ENCODE measurements at regions not wholly inside any gene's neighbourhood (a gene's known extent, or its start where the extent isn't known, plus 50 kb on each side); places are given as distances from the start of the nearest gene placed in this dataset.

GRCh38 chr11:69910519-69911309, 91.5 kb upstream of the FGF3 start:
- ATAC-seq (ENCODE audit: low read depth) (no peak), DNase-seq (no peak)
- Histone ChIP-seq H3K9me3 (ENCODE audit: control extremely low read depth in 1 of 3, control insufficient read depth in 2 of 3, insufficient read depth in 1 of 3, low read length in 2 of 3) (peaks cover 0 to 10% (median 0%) of the 10 kb centered on the region in 3 donors), H3K79me2 (ENCODE audit: control insufficient read depth, insufficient read depth, low read length) (no peaks in the 10 kb centered on the region), H3K27me3 (replicated peaks in 1 of 4; ENCODE audit: control extremely low read depth in 1 of 4, control insufficient read depth in 3 of 4, insufficient read depth in 4 of 4, low read length in 3 of 4) (peaks cover 0 to 27% (median 0%) of the 10 kb centered on the region in 4 experiments), H3K36me3 (replicated peaks in 1 of 2; ENCODE audit: control extremely low read depth in 1 of 2, control insufficient read depth in 1 of 2, extremely low read depth in 1 of 2, insufficient read depth in 2 of 2, low read length in 1 of 2) (no peaks in the 10 kb centered on the region), H4K20me1 (ENCODE audit: control insufficient read depth, insufficient read depth, low read length, poor library complexity, severe bottlenecking) (no peaks in the 10 kb centered on the region), H3K9ac (ENCODE audit: low read length) (no peak overlapping the region), H3K4me3 (ENCODE audit: control extremely low read depth in 1 of 5, extremely low read depth in 1 of 5, insufficient read depth in 1 of 5, low read depth in 2 of 5, low read length in 4 of 5) (no peak overlapping the region), H3K4me1 (ENCODE audit: control insufficient read depth in 2 of 2, insufficient read depth in 2 of 2, low read length in 2 of 2) (no peaks in the 10 kb centered on the region), H2AFZ (ENCODE audit: insufficient read depth, low read depth, low read length, poor library complexity, severe bottlenecking) (no peak overlapping the region), H3K27ac (ENCODE audit: low read length in 2 of 2) (no peak overlapping the region), H3K4me2 (replicated peaks; ENCODE audit: low read depth, low read length, poor library complexity, severe bottlenecking) (no peak overlapping the region)
- Mint-ChIP-seq H3K9me3 (ENCODE audit: insufficient read depth) (no peaks in the 10 kb centered on the region), H3K27me3 (peaks cover 35% of the 10 kb centered on the region), H3K4me3 (no peak overlapping the region), H3K4me1 (no peaks in the 10 kb centered on the region), H3K27ac (no peak overlapping the region)
- POLR2A ChIA-PET: no interaction called here
- CTCF ChIA-PET: interaction anchor here (0.6 to 1.7 kb wide), 7 partner anchors 8 to 560 kb away, joined by 3 to 9 read pairs (median 3); no protein-coding TSS in a partner anchor
- WGBS (ENCODE audit: insufficient coverage): 87% methylated on average over 15 of the region's 17 CpGs
- intact Hi-C loops (cut with micrococcal nuclease): loop anchor here (2.0 kb wide), 1 partner anchor 286 kb away; no protein-coding TSS in a partner anchor
- TF ChIP-seq, protein P1, sequence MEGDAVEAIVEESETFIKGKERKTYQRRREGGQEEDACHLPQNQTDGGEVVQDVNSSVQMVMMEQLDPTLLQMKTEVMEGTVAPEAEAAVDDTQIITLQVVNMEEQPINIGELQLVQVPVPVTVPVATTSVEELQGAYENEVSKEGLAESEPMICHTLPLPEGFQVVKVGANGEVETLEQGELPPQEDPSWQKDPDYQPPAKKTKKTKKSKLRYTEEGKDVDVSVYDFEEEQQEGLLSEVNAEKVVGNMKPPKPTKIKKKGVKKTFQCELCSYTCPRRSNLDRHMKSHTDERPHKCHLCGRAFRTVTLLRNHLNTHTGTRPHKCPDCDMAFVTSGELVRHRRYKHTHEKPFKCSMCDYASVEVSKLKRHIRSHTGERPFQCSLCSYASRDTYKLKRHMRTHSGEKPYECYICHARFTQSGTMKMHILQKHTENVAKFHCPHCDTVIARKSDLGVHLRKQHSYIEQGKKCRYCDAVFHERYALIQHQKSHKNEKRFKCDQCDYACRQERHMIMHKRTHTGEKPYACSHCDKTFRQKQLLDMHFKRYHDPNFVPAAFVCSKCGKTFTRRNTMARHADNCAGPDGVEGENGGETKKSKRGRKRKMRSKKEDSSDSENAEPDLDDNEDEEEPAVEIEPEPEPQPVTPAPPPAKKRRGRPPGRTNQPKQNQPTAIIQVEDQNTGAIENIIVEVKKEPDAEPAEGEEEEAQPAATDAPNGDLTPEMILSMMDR (IDR thresholded peaks at IDR 0.05): no peak
- no peak for TF ChIP-seq EZH2 (IDR thresholded peaks at IDR 0.05; ENCODE audit: borderline replicate concordance, insufficient read depth, low read depth, low read length, poor library complexity, severe bottlenecking)
